Suprapubic skin (tissue), 4 donors: ENCODE measurements at regions not wholly inside any gene's neighbourhood (a gene's known extent, or its start where the extent isn't known, plus 50 kb on each side); places are given as distances from the start of the nearest gene placed in this dataset.

ENCODE experiments used
- DNase-seq, 2 donors: peaks; one replicate each; pipeline ENCODE4 v3.0.0-alpha.2; 2019; ENCODE audit warnings: low spot score in 2 of 2
- H3K27ac ChIP-seq: fragments of 200-600 bp; sonication (generic); one replicate; pipeline ENCODE4 v1.5.1; 2019
- H3K27me3 ChIP-seq: fragments of 200-600 bp; sonication (generic); one replicate; pipeline ENCODE4 v1.5.1; 2019
- H3K36me3 ChIP-seq: fragments of 200-600 bp; sonication (generic); one replicate; pipeline ENCODE4 v1.5.1; 2019
- H3K4me1 ChIP-seq: fragments of 200-600 bp; sonication (generic); one replicate; pipeline ENCODE4 v1.5.1; 2019
- H3K4me3 ChIP-seq: fragments of 200-600 bp; sonication (generic); one replicate; pipeline ENCODE4 v1.5.1; 2019; ENCODE audit warnings: mild to moderate bottlenecking
- H3K9me3 ChIP-seq: fragments of 200-600 bp; sonication (generic); one replicate; pipeline ENCODE4 v1.5.1; 2019
- EP300 ChIP-seq: sonication (generic); formaldehyde crosslinking; IDR thresholded peaks from one replicate; pipeline ENCODE4 v1.6.1; 2017; ENCODE audit warnings: antibody characterized with exemption
- POLR2A ChIP-seq, 2 donors: fragments of 450-650 bp; IDR thresholded peaks; one replicate each; pipeline ENCODE4 v1.6.1; 2017; ENCODE audit warnings: antibody characterized with exemption in 2 of 2, mild to moderate bottlenecking in 2 of 2, moderate library complexity in 2 of 2
- POLR2AphosphoS5 ChIP-seq, 3 donors: sonication (generic); formaldehyde crosslinking; IDR thresholded peaks; one replicate each; pipeline ENCODE4 v1.6.1; 2017; ENCODE audit warnings: antibody characterized with exemption in 3 of 3
- WGBS: methylation state at CpG from one replicate; pipeline ENCODE4 v1.1.5; 2018; 5-methylcytosine and 5-hydroxymethylcytosine counted together
- TF ChIP-seq, protein P1 (sequence below), 2 donors: fragments of 200-600 bp in 1 of 2; fragments of 450-650 bp in 1 of 2; sonication (generic) in 1 of 2; IDR thresholded peaks; one replicate each; pipeline ENCODE4 v1.5.1; 2016 to 2019; ENCODE audit warnings: antibody characterized with exemption in 2 of 2, mild to moderate bottlenecking in 1 of 2, moderate library complexity in 1 of 2

DNA sequence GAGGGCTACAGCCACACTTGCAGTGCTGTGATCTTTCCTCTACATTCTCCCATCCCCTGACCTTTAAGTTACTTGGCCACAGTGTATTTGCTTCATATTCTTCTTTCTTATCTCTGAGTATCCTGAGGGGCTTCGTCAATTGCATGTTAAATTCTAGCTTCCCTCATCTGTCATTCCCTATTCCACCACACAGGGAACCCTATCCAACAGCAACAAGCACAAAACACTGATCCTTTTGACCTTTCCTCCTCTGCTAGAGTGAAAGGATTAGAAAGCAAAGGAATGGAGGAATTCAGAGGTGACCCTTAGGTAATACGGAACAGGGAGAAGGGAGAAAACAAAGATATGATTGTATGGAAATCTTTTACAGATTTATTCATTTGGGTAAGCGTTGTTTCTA is 1061.7 kb upstream of the TENM4 start:
- Histone ChIP-seq H3K27me3 (no peaks in the 10 kb centered on the region), H3K4me3 (no peak overlapping the region), H3K4me1 (no peaks in the 10 kb centered on the region), H3K36me3 (no peaks in the 10 kb centered on the region), H3K27ac (no peak overlapping the region), H3K9me3 (no peaks in the 10 kb centered on the region)
- no peak for TF ChIP-seq POLR2AphosphoS5 (IDR thresholded peaks at IDR 0.05)
- TF ChIP-seq POLR2A (IDR thresholded peaks at IDR 0.05): no peak
- TF ChIP-seq EP300: no peak
- TF ChIP-seq, protein P1, sequence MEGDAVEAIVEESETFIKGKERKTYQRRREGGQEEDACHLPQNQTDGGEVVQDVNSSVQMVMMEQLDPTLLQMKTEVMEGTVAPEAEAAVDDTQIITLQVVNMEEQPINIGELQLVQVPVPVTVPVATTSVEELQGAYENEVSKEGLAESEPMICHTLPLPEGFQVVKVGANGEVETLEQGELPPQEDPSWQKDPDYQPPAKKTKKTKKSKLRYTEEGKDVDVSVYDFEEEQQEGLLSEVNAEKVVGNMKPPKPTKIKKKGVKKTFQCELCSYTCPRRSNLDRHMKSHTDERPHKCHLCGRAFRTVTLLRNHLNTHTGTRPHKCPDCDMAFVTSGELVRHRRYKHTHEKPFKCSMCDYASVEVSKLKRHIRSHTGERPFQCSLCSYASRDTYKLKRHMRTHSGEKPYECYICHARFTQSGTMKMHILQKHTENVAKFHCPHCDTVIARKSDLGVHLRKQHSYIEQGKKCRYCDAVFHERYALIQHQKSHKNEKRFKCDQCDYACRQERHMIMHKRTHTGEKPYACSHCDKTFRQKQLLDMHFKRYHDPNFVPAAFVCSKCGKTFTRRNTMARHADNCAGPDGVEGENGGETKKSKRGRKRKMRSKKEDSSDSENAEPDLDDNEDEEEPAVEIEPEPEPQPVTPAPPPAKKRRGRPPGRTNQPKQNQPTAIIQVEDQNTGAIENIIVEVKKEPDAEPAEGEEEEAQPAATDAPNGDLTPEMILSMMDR (IDR thresholded peaks at IDR 0.05): no peak
- 63% methylated on average over 3 of the region's 3 CpGs for whole genome bisulfite sequencing
- no peak for DNase-seq

DNA sequence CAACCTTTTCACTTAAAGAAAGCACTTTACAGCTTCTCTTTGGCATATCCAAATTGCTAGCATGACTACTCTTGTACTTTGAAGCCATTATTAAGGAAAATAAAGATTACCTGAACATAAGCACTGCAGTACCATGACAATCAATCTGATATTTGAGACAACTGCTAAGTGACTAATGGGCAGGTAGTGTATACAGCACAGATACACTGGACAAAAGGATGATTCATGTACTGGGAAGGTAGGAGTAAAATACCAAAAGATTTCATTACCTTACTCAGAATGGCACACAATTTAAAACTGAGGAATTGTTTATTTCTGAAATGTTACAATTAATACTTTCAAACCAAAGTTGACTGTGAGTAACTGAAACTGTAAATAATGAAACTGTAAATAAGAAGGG is 1054.3 kb upstream of the TENM4 start:
- TF ChIP-seq EP300 (no peak), POLR2AphosphoS5 (IDR thresholded peaks at IDR 0.05) (no peak)
- Histone ChIP-seq H3K4me3 (no peak overlapping the region), H3K27me3 (no peaks in the 10 kb centered on the region), H3K9me3 (peaks cover 5% of the 10 kb centered on the region), H3K4me1 (no peaks in the 10 kb centered on the region), H3K36me3 (no peaks in the 10 kb centered on the region), H3K27ac (no peak overlapping the region)
- no peak for DNase-seq

DNA sequence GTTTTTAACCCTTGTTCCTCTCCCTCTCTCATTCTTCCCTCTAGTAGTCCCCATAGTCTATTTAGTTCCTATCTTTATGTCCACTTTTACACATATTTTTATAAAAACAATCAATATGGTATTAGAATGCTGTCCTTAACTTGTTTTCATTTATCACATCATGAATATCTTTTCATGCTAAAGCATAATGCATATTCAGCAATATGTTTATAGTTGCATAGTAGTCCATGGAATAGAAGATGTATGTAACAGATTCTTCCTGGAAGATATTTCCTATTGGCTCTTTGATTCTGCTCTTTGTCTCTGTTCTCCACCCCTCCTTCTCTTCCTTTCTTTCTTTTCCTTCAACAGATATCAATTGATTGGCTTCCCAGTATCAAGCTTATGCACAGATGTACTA is 1047.1 kb upstream of the TENM4 start:
- DNase-seq: no peak
- no peaks in the 10 kb centered on the region for H3K4me1 ChIP-seq
- TF ChIP-seq EP300 (no peak), POLR2AphosphoS5 (IDR thresholded peaks at IDR 0.05) (no peak), POLR2A (IDR thresholded peaks at IDR 0.05) (no peak)
- TF ChIP-seq, protein P1 (IDR thresholded peaks at IDR 0.05): no peak
- H3K27ac ChIP-seq: no peak overlapping the region
- H3K36me3 ChIP-seq: no peaks in the 10 kb centered on the region
- no peaks in the 10 kb centered on the region for H3K27me3 ChIP-seq
- H3K4me3 ChIP-seq: no peak overlapping the region
- no peaks in the 10 kb centered on the region for H3K9me3 ChIP-seq

DNA sequence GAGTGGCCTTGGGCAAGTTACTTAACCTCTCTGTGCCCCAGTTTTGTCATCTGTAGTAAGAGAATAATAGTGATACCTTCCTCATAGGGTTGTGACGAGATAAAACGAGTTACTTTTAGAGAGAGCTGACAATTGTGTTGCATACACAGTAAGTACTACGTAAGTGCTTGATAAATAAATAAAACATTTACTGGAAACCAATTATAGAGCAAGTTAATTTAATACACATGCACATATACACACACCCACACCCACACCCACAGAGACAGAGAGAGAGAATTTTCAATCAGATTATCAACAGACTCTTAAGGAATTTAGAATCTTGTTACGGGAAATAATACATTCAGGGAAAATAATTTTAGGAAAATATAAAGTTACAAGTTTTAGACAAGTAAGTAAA is 1045.8 kb upstream of the TENM4 start:
- Histone ChIP-seq H3K9me3 (no peaks in the 10 kb centered on the region), H3K36me3 (no peaks in the 10 kb centered on the region), H3K4me1 (no peaks in the 10 kb centered on the region), H3K4me3 (no peak overlapping the region), H3K27ac (no peak overlapping the region), H3K27me3 (no peaks in the 10 kb centered on the region)
- 80% methylated on average over 4 of the region's 4 CpGs for WGBS
- TF ChIP-seq EP300 (no peak), POLR2A (IDR thresholded peaks at IDR 0.05) (no peak), POLR2AphosphoS5 (IDR thresholded peaks at IDR 0.05) (no peak)
- TF ChIP-seq, protein P1 (IDR thresholded peaks at IDR 0.05): no peak
- no peak for DNase-seq

DNA sequence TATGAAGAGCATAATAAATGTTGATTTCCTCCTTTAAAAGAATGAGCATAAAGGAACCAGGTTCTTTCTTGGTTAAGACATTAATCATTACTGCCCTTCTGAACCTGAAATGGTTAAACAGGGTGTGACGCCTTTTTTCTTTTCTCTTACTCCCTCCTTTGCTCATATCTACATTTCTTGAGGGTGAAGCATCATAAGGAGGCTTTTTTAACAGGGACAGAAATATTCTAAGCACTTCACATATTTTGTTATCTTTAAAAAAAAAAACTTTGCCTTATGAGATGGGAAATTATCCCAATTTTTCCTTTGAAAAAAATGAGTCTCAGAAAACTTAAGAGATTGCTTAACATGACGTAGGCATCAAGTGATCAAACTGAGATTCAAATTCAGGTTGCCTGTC is 1036.3 kb upstream of the TENM4 start:
- H3K27me3 ChIP-seq: no peaks in the 10 kb centered on the region
- H3K36me3 ChIP-seq: no peaks in the 10 kb centered on the region
- no peak for DNase-seq
- no peak for TF ChIP-seq POLR2AphosphoS5 (IDR thresholded peaks at IDR 0.05)
- no peak for TF ChIP-seq POLR2A (IDR thresholded peaks at IDR 0.05)
- TF ChIP-seq, protein P1 (IDR thresholded peaks at IDR 0.05): no peak
- TF ChIP-seq EP300: no peak
- no peaks in the 10 kb centered on the region for H3K4me1 ChIP-seq
- 55% methylated on average over 2 of the region's 2 CpGs for WGBS
- H3K27ac ChIP-seq: no peak overlapping the region
- H3K4me3 ChIP-seq: no peak overlapping the region
- H3K9me3 ChIP-seq: no peaks in the 10 kb centered on the region

DNA sequence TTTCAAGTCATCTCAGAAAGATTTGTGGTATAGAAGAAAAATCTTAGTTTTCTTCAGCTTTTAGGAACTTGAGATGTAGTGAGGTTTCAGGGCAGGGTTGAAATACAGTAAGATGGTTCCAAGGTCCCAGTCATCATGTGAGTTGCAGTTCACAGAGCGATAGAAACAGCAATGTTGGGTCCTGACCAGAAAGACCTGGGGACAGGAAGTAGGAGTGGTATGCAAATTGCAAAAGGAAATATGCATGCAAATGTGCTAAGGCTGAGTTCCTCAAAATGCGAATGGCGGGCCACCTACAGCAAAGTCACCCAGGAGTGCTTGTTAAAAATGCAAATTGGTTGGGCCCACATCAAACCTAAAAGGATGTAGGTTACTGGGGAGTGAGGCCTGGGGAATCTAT is 1032.7 kb upstream of the TENM4 start:
- Histone ChIP-seq H3K27ac (no peak overlapping the region), H3K4me1 (no peaks in the 10 kb centered on the region), H3K9me3 (no peaks in the 10 kb centered on the region), H3K36me3 (no peaks in the 10 kb centered on the region), H3K27me3 (no peaks in the 10 kb centered on the region), H3K4me3 (no peak overlapping the region)
- WGBS: 83% methylated on average over 3 of the region's 3 CpGs
- TF ChIP-seq, protein P1 (IDR thresholded peaks at IDR 0.05): no peak
- no peak for TF ChIP-seq POLR2AphosphoS5 (IDR thresholded peaks at IDR 0.05)
- no peak for TF ChIP-seq POLR2A (IDR thresholded peaks at IDR 0.05)
- no peak for TF ChIP-seq EP300
- DNase-seq: no peak
